ENCODE measurements at regions not wholly inside any gene's neighbourhood (a gene's known extent, or its start where the extent isn't known, plus 50 kb on each side); places are given as distances from the start of the nearest gene placed in this dataset.

GRCh38 chr3:10583798-10584708 lies 78.7 kb upstream of the ATP2B2 start:
- DNase-seq (ENCODE audit: low read depth): no peak

- no peak for DNase-seq (ENCODE audit: low read depth)
These were observed 80.6 kb upstream of the ATP2B2 start for GRCh38 chr3:10585945-10586344.

- peak; percentile 6 for DNase-seq (ENCODE audit: low read depth)
These were observed 89.5 kb upstream of the ATP2B2 start for GRCh38 chr3:10594915-10595314.

GRCh38 chr3:10596746-10597448 lies 91.5 kb upstream of the ATP2B2 start:
- no peak for DNase-seq (ENCODE audit: low read depth)

GRCh38 chr3:10597733-10598132 lies 92.3 kb upstream of the ATP2B2 start:
- DNase-seq (ENCODE audit: low read depth): no peak

GRCh38 chr3:10599017-10599416 lies 93.6 kb upstream of the ATP2B2 start:
- no peak for DNase-seq (ENCODE audit: low read depth)

- no peak for DNase-seq (ENCODE audit: low read depth)
These were observed 94.1 kb upstream of the ATP2B2 start for GRCh38 chr3:10599444-10599843.

- no peak for DNase-seq (ENCODE audit: low read depth)
These were observed 94.9 kb upstream of the ATP2B2 start for GRCh38 chr3:10600296-10600714.

GRCh38 chr3:10600726-10601125 lies 95.3 kb upstream of the ATP2B2 start:
- DNase-seq (ENCODE audit: low read depth): no peak

- DNase-seq (ENCODE audit: low read depth): no peak
These were observed 95.9 kb upstream of the ATP2B2 start for GRCh38 chr3:10601151-10601856.

- DNase-seq (ENCODE audit: low read depth): no peak
These were observed 96.5 kb upstream of the ATP2B2 start for GRCh38 chr3:10601857-10602230.

GRCh38 chr3:10602271-10602670 lies 96.9 kb upstream of the ATP2B2 start:
- DNase-seq (ENCODE audit: low read depth): no peak

- no peak for DNase-seq (ENCODE audit: low read depth)
These were observed 97.7 kb upstream of the ATP2B2 start for GRCh38 chr3:10602769-10603768.

GRCh38 chr3:10609134-10609533 lies 103.7 kb upstream of the ATP2B2 start:
- DNase-seq (ENCODE audit: low read depth): no peak

GRCh38 chr3:10614168-10614567 lies 108.8 kb upstream of the ATP2B2 start:
- no peak for DNase-seq (ENCODE audit: low read depth)

- DNase-seq (ENCODE audit: low read depth): no peak
These were observed 110.3 kb upstream of the ATP2B2 start for GRCh38 chr3:10615715-10616114.

- DNase-seq (ENCODE audit: low read depth): no peak
These were observed 110.9 kb upstream of the ATP2B2 start for GRCh38 chr3:10616321-10616720.

GRCh38 chr3:10619989-10620832 lies 114.8 kb upstream of the ATP2B2 start:
- no peak for DNase-seq (ENCODE audit: low read depth)

- no peak for DNase-seq (ENCODE audit: low read depth)
These were observed 115.4 kb upstream of the ATP2B2 start for GRCh38 chr3:10620833-10621082.

GRCh38 chr3:10623578-10624275 lies 118.3 kb upstream of the ATP2B2 start:
- no peak for DNase-seq (ENCODE audit: low read depth)
